SK-N-SH treated with all-trans-retinoic acid at 6 μM for 48 hours (cell line): ENCODE measurements at regions not wholly inside any gene's neighbourhood (a gene's known extent, or its start where the extent isn't known, plus 50 kb on each side); places are given as distances from the start of the nearest gene placed in this dataset.

Experiments used
- ARNTL ChIP-seq: fragments of 450-650 bp; formaldehyde crosslinking; IDR thresholded peaks from 2 replicates; pipeline ENCODE4 v1.5.0; 2020; ENCODE audit warnings: low read depth, mild to moderate bottlenecking, moderate library complexity, borderline replicate concordance
- CSDC2 ChIP-seq: fragments of 250-450 bp; sonication (Bioruptor Pico); IDR thresholded peaks from 2 replicates; pipeline ENCODE4 v1.5.0; 2020; ENCODE audit warnings: mild to moderate bottlenecking, moderate library complexity
- PATZ1 ChIP-seq: fragments of 250-450 bp; sonication (Bioruptor Pico); IDR thresholded peaks from 2 replicates; pipeline ENCODE4 v1.8.0; 2020; ENCODE audit warnings: mild to moderate bottlenecking, moderate library complexity, borderline replicate concordance
- ZNF70 ChIP-seq: fragments of 450-650 bp; formaldehyde crosslinking; IDR thresholded peaks from 2 replicates; pipeline ENCODE4 v1.5.0; 2020; ENCODE audit warnings: mild to moderate bottlenecking, moderate library complexity

DNA sequence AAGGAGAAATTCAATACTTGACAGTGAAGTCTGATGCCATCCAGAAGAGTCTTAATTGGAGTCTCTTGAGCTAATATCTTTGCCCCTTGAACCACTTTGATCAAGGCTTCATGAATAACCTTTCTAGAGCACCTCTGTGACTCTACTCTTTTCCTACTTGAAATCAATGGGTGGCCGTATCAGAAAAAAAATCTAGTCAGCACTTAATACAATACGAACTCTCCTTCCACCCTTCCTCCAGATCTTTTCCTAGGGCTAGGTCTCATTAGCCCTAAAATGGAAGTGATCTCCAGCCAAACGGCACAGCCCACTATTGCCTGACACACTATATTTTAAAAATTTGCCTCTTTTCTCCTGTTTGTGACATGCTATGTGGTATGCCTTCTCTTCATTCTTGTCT lies 129.6 kb upstream of the TLL1 start:
- TF ChIP-seq CSDC2 (CRISPR knock-in tag) (no peak), ARNTL (CRISPR knock-in tag) (no peak), ZNF70 (CRISPR knock-in tag) (no peak), PATZ1 (CRISPR knock-in tag) (no peak)
